PC-9 (cell line): ENCODE measurements at regions not wholly inside any gene's neighbourhood (a gene's known extent, or its start where the extent isn't known, plus 50 kb on each side); places are given as distances from the start of the nearest gene placed in this dataset.
"Not testable (repeated sequence)": the region's sequence is repeated elsewhere in the genome, so short reads cannot be mapped to it uniquely, and the experiment has no call there.

Experiments
- BruUV-seq: library from RNA; stranded (reverse); fragments of 400-500 nt; replicated peaks from 2 replicates; lab custom pipeline; 2021; lab: Mats Ljungman, UMichigan
- CTCF ChIA-PET: fragments of 300-600 bp; sonication (Branson Sonifier 250); formaldehyde crosslinking; loops from one replicate; lab custom pipeline; 2022; ENCODE audit warnings: antibody characterized with exemption; lab: Charles Lee
- POLR2A ChIA-PET: fragments of 300-600 bp; sonication (Branson Sonifier 250); formaldehyde crosslinking; loops from one replicate; lab custom pipeline; 2022; ENCODE audit warnings: antibody characterized with exemption; ENCODE audit not compliant: unreplicated experiment; lab: Charles Lee
- DNase-seq, 2 experiments: peaks; one replicate each; pipeline versions ENCODE4 v3.0.0 to v3.0.0-alpha.2; 2015 to 2022; ENCODE audit warnings: mixed read lengths in 1 of 2
- H2AFZ ChIP-seq: fragments of 200-600 bp; sonication (generic); 2 replicates; pipeline ENCODE4 v1.8.1; 2017; ENCODE audit warnings: antibody characterized with exemption
- H3F3A ChIP-seq: fragments of 200-600 bp; sonication (generic); 2 replicates; pipeline ENCODE4 v1.8.1; 2017; ENCODE audit warnings: antibody characterized with exemption, mild to moderate bottlenecking, low read depth; ENCODE audit not compliant: insufficient read depth
- H3K27ac ChIP-seq: fragments of 200-600 bp; sonication (generic); 2 replicates; pipeline ENCODE4 v1.6.1; 2016; ENCODE audit warnings: mixed run types
- H3K27me3 ChIP-seq: fragments of 200-600 bp; sonication (generic); 2 replicates; pipeline ENCODE4 v1.6.1; 2016; ENCODE audit warnings: low read depth, mixed run types; ENCODE audit not compliant: insufficient read depth
- H3K36me3 ChIP-seq: fragments of 200-600 bp; sonication (generic); 2 replicates; pipeline ENCODE4 v1.6.1; 2016; ENCODE audit warnings: low read depth, mixed run types
- H3K4me1 ChIP-seq: fragments of 200-600 bp; sonication (generic); replicated peaks from 2 replicates; pipeline ENCODE4 v1.6.1; 2016; ENCODE audit warnings: mixed run types; ENCODE audit not compliant: insufficient read depth
- H3K4me2 ChIP-seq: fragments of 200-600 bp; sonication (generic); 2 replicates; pipeline ENCODE4 v1.6.1; 2017; ENCODE audit warnings: mixed run types
- H3K4me3 ChIP-seq: fragments of 200-600 bp; sonication (generic); 2 replicates; pipeline ENCODE4 v1.6.1; 2016; ENCODE audit warnings: mixed run types
- H3K79me2 ChIP-seq: fragments of 200-600 bp; sonication (generic); 2 replicates; pipeline ENCODE4 v1.6.1; 2017; ENCODE audit warnings: low read depth, mixed run types
- H3K9me2 ChIP-seq: fragments of 200-600 bp; sonication (generic); 2 replicates; pipeline ENCODE4 v1.8.1; 2017; ENCODE audit warnings: mild to moderate bottlenecking; ENCODE audit not compliant: insufficient read depth
- H3K9me3 ChIP-seq: fragments of 200-600 bp; sonication (generic); 2 replicates; pipeline ENCODE4 v1.8.1; 2016; ENCODE audit warnings: low read depth; ENCODE audit not compliant: insufficient read depth
- H4K20me1 ChIP-seq: fragments of 200-600 bp; sonication (generic); 2 replicates; pipeline ENCODE4 v1.8.1; 2017; ENCODE audit not compliant: insufficient read depth
- CTCF ChIP-seq: fragments of 200-600 bp; sonication (generic); conservative IDR thresholded peaks from 2 replicates; pipeline ENCODE4 v1.6.1; 2017; ENCODE audit warnings: mixed run types, antibody characterized with exemption, mild to moderate bottlenecking, moderate library complexity
- EZH2 ChIP-seq: fragments of 200-600 bp; sonication (generic); IDR thresholded peaks from 2 replicates; pipeline ENCODE4 v1.8.0; 2017; ENCODE audit warnings: antibody characterized with exemption, low read depth
- intact Hi-C: fragments of 100-400 bp; cut with micrococcal nuclease; formaldehyde crosslinking; loops from one replicate; pipeline ENCODE4 v1.10.0; 2022; ENCODE audit not compliant: unreplicated experiment

GRCh38 chr5:163339148-163339547 lies 98.2 kb upstream of the CCNG1 start:
- Histone ChIP-seq H3F3A (no peaks in the 10 kb centered on the region), H2AFZ (no peak overlapping the region), H3K4me3 (no peak overlapping the region), H3K27me3 (no peaks in the 10 kb centered on the region), H3K79me2 (no peaks in the 10 kb centered on the region), H3K9me2 (no peaks in the 10 kb centered on the region), H4K20me1 (no peaks in the 10 kb centered on the region), H3K36me3 (no peaks in the 10 kb centered on the region), H3K27ac (no peak overlapping the region), H3K4me1 (peaks cover 10% of the 10 kb centered on the region; the same call in 1 of the 2 replicates), H3K4me2 (no peak overlapping the region), H3K9me3 (no peaks in the 10 kb centered on the region)
- TF ChIP-seq EZH2: no peak
- no peak for TF ChIP-seq CTCF
- ChIA-PET CTCF (no interaction called here), POLR2A (no interaction called here)
- intact Hi-C loops: no loop called here
- no peak for DNase-seq
- no TSS peak for BruUV-seq

GRCh38 chr5:163340378-163340777 lies 97.0 kb upstream of the CCNG1 start:
- BruUV-seq, H3K79me2 ChIP-seq, POLR2A ChIA-PET, H3K9me3 ChIP-seq, H3K4me2 ChIP-seq, CTCF ChIA-PET, H2AFZ ChIP-seq, H3K27ac ChIP-seq, H3K36me3 ChIP-seq, H3K27me3 ChIP-seq, H3F3A ChIP-seq, H3K9me2 ChIP-seq, H3K4me1 ChIP-seq, H4K20me1 ChIP-seq, DNase-seq, H3K4me3 ChIP-seq: not testable (repeated sequence)
- intact Hi-C loops: loop anchor here (10.0 kb wide), 1 partner anchor 1486 kb away; no protein-coding TSS in a partner anchor

GRCh38 chr5:163342306-163342705 lies 95.1 kb upstream of the CCNG1 start:
- POLR2A ChIA-PET: no interaction called here
- no peaks in the 10 kb centered on the region for H3K79me2 ChIP-seq
- CTCF ChIA-PET: no interaction called here
- TF ChIP-seq EZH2 (no peak), CTCF (no peak)
- H4K20me1 ChIP-seq: no peaks in the 10 kb centered on the region
- no peak overlapping the region for H2AFZ ChIP-seq
- no peaks in the 10 kb centered on the region for H3F3A ChIP-seq
- H3K27me3 ChIP-seq: no peaks in the 10 kb centered on the region
- H3K4me3 ChIP-seq: no peak overlapping the region
- H3K4me2 ChIP-seq: no peak overlapping the region
- no peak for DNase-seq
- H3K27ac ChIP-seq: no peak overlapping the region
- no peaks in the 10 kb centered on the region for H3K9me2 ChIP-seq
- H3K4me1 ChIP-seq: 0 out of 2 replicates have a peak, but pooled peaks cover 4% of the 10 kb centered on the region
- BruUV-seq: no TSS peak
- H3K36me3 ChIP-seq: no peaks in the 10 kb centered on the region
- H3K9me3 ChIP-seq: no peaks in the 10 kb centered on the region
- intact Hi-C loops: loop anchor here (10.0 kb wide), 1 partner anchor 1488 kb away; no protein-coding TSS in a partner anchor

- intact Hi-C loops: loop anchor here (5.0 to 10.0 kb wide), 2 partner anchors 1490 to 1798 kb away; partner anchors contain the start of gene GABRB2
- H3K79me2 ChIP-seq: no peaks in the 10 kb centered on the region
- H3K9me3 ChIP-seq: no peaks in the 10 kb centered on the region
- CTCF ChIA-PET: no interaction called here
- DNase-seq: no peak
- no peak overlapping the region for H3K4me3 ChIP-seq
- no peaks in the 10 kb centered on the region for H3K27me3 ChIP-seq
- no peaks in the 10 kb centered on the region for H3K9me2 ChIP-seq
- POLR2A ChIA-PET: no interaction called here
- H2AFZ ChIP-seq: no peak overlapping the region
- peaks cover 6% of the 10 kb centered on the region for H3K4me1 ChIP-seq
- no peak overlapping the region for H3K27ac ChIP-seq
- BruUV-seq: no TSS peak
- H3K4me2 ChIP-seq: no peak overlapping the region
- H3K36me3 ChIP-seq: no peaks in the 10 kb centered on the region
- H4K20me1 ChIP-seq: no peaks in the 10 kb centered on the region
- no peaks in the 10 kb centered on the region for H3F3A ChIP-seq
- TF ChIP-seq CTCF (no peak), EZH2 (no peak)
These were observed 92.2 kb upstream of the CCNG1 start for GRCh38 chr5:163345216-163345615.
